HUES6 (cell line): ENCODE measurements at regions not wholly inside any gene's neighbourhood (a gene's known extent, or its start where the extent isn't known, plus 50 kb on each side); places are given as distances from the start of the nearest gene placed in this dataset.

Source experiments
- H3K27ac ChIP-seq: 2 replicates; pipeline ENCODE4 v1.7.0; 2013; ENCODE audit warnings: low read depth, mild to moderate bottlenecking, low read length, inconsistent platforms
- H3K27me3 ChIP-seq: 2 replicates; pipeline ENCODE4 v1.6.1; 2013; ENCODE audit warnings: low read length; ENCODE audit not compliant: control insufficient read depth, insufficient read depth
- H3K36me3 ChIP-seq: 2 replicates; pipeline ENCODE4 v1.6.1; 2013; ENCODE audit warnings: low read length; ENCODE audit not compliant: control insufficient read depth, insufficient read depth
- H3K4me1 ChIP-seq: 2 replicates; pipeline ENCODE4 v1.6.1; 2013; ENCODE audit warnings: low read length; ENCODE audit not compliant: control insufficient read depth, insufficient read depth
- H3K4me3 ChIP-seq: 2 replicates; pipeline ENCODE4 v1.5.1; 2013; ENCODE audit warnings: low read depth, low read length
- H3K9ac ChIP-seq: one replicate; pipeline ENCODE4 v1.6.1; 2013; ENCODE audit warnings: mild to moderate bottlenecking, low read length
- H3K9me3 ChIP-seq: 2 replicates; pipeline ENCODE4 v1.6.1; 2013; ENCODE audit warnings: low read depth, low read length; ENCODE audit not compliant: control insufficient read depth, insufficient read depth

DNA sequence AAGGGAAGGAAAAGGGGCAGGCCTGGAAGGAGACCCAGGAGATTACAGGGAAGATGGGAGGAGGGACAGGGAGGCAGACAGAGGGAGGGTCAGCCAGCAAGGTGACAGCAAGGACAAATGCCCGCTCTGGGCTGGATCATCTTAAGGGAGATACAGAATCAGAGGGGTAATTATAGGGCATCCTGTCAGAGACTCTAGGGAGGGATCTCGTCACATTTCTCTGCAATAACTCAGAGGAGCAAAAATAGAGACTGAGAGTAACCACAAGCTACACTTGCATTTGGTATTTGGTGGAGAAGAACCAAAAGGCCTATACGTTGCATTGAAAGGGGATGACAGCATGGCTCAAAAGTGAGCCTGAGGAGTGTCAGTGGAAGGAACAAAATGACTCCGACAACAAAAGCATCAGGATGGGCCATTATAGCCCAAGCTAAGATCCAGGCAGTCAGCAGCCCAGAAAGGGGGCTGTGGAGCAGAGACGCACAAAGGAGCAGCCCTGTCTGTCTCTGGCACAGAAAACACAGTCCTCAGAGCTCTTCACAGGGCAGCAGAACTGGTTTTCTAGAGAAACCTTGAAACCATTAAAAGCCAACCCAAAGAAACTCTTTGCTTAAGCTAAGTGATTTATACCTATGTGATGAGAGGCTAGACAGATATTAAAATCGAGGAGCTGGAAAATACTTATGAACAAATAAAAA is 430.2 kb upstream of the VSTM2A start:
- H3K36me3 ChIP-seq: no peaks in the 10 kb centered on the region
- H3K27ac ChIP-seq: no peak overlapping the region
- no peak overlapping the region for H3K9ac ChIP-seq
- no peaks in the 10 kb centered on the region for H3K9me3 ChIP-seq
- H3K27me3 ChIP-seq: no peaks in the 10 kb centered on the region
- peaks cover under 1% of the 10 kb centered on the region; the same call in 1 of the 2 replicates for H3K4me1 ChIP-seq
- no peak overlapping the region for H3K4me3 ChIP-seq

DNA sequence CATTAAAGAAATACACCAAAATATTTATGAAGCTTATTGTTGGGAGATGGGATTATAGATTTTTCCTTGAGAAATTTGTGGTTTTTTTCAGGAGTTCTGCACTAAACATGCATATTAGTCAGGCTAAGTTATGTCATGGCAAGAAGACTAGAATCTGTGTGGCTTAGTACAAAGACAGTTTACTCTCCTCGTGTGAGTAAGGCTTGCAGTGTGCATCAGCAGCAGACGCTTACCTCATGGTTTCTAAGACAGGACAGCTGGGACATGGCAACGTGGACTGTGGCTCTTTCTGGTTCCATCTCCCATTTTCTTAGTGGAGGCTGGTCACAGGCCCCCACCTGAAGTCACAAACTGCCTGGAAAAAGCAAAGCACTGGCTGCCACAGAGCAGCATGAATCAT is 429.6 kb upstream of the VSTM2A start:
- no peak overlapping the region for H3K9ac ChIP-seq
- no peaks in the 10 kb centered on the region for H3K36me3 ChIP-seq
- no peaks in the 10 kb centered on the region for H3K9me3 ChIP-seq
- H3K4me3 ChIP-seq: no peak overlapping the region
- H3K4me1 ChIP-seq: no peaks in the 10 kb centered on the region
- H3K27me3 ChIP-seq: no peaks in the 10 kb centered on the region
- H3K27ac ChIP-seq: no peak overlapping the region

DNA sequence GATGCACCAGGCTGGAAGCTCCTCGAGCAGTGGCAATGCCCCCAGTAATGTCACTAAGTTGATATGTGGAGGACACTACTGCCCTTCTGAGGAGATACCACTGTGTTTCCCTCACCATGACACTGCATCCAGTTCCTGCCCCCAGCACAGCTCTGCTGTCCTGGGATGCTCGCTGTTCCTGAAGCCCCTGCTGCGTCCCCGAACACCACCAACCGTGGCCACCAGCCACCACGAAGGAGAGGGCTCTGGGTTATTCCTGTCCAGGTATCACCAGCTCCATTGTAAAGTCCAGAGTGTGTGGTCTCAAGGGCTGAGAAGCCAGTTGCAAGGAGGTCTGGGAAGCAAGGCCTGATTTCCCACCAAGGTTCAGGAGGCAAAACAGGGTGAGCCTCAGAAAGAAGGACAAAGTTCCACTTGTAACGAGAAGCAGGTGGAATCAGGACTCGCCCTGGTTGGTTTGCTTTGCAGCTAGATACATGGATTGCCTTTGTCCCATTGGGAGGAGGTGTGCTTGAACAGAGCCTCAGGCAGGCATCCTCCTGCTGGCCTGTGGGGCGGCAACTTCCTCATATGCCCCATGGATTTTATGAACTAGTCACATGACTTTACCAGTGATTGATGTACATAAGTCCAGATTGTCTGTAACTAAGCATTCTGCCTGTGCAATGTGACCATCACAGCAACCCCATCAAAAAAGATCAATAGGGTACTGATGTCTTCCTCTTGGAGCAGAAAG is 427.0 kb upstream of the VSTM2A start:
- Histone ChIP-seq H3K27ac (no peak overlapping the region), H3K9me3 (no peaks in the 10 kb centered on the region), H3K4me1 (no peaks in the 10 kb centered on the region), H3K36me3 (no peaks in the 10 kb centered on the region), H3K27me3 (no peaks in the 10 kb centered on the region), H3K4me3 (no peak overlapping the region), H3K9ac (no peak overlapping the region)

DNA sequence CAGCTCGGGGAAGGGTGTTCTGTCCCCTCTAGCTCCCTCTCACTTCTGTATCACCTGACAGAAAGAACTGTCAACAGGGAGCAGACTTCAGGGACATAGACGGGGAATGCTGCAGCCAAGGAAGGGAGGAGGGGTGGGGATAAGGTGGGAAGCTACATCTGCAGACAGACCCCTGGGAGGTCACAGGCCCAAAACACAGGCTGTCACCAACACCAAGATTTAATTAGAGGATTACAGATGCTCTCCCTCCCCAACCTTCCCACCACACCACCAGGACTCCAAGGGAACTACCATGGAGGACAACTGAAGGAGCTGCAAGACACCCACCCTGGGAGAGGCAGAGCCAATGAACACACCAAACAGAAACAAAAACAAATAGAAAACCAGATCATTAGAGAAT is 425.2 kb upstream of the VSTM2A start:
- Histone ChIP-seq H3K9ac (no peak overlapping the region), H3K27me3 (no peaks in the 10 kb centered on the region), H3K27ac (no peak overlapping the region), H3K9me3 (no peaks in the 10 kb centered on the region), H3K4me3 (no peak overlapping the region), H3K4me1 (no peaks in the 10 kb centered on the region), H3K36me3 (no peaks in the 10 kb centered on the region)

DNA sequence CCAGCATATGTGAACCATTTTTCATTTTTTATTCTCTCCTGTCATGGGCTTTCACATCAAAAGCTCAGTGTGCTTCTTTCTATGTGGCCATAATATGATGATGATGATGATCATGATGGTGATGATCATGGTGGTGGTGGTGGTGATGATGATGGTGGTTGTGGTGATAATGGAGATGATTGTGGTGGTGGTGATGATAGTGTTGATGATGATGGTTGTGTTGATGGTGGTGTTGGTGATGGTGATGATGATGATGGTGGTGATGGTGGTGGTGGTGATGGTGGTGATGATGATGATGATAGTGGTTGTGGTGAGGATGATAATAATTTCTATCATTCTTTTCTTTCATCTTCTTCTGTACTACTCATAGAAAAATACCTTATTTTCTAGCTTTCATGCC is 413.1 kb upstream of the VSTM2A start:
- Histone ChIP-seq H3K27me3 (no peaks in the 10 kb centered on the region), H3K27ac (no peak overlapping the region), H3K4me1 (no peaks in the 10 kb centered on the region), H3K9ac (no peak overlapping the region), H3K36me3 (no peaks in the 10 kb centered on the region), H3K9me3 (0 out of 2 replicates have a peak, but pooled peaks cover 5% of the 10 kb centered on the region), H3K4me3 (no peak overlapping the region)

DNA sequence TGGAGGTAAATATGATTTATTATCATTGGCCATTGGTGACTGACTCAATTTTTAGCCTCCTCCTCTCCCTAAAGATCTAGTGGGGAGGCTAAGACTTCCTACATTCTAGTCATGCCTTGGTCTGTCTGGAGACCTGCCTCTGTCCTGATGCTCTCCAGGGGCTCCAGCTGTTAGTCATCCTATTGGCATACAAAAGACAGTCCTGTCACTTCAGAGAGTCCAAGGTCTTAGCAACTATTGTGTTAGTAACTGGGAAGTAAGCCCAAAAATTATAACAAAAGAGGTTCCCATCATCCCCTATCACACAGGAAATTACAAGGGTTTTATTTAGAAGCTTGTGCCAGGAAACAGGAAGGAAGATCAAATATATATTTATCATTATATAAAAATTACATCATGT is 400.6 kb upstream of the VSTM2A start:
- Histone ChIP-seq H3K4me1 (no peaks in the 10 kb centered on the region; the same call in 1 of the 2 replicates), H3K9me3 (no peaks in the 10 kb centered on the region), H3K36me3 (no peaks in the 10 kb centered on the region), H3K27ac (no peak overlapping the region), H3K4me3 (no peak overlapping the region), H3K9ac (no peak overlapping the region), H3K27me3 (no peaks in the 10 kb centered on the region)

DNA sequence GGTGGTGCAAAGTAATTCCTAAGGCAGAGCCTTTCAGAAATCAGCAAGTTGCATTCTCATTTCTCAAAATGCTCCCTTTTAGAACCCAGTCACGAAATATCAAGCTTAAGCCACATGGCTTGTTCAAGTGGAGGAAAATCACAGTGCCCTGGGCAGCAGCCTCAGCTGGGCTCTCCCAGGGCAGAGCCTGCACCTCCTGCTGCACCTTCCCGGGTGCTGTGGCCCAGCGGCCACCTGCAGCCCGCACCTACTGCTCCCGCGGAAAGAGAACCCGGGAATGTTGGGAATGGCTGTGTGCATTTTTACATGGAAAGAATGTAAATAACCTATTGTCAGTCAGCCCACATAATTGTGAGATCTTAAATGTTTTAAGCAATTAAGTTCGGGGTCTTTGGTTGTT is 396.5 kb upstream of the VSTM2A start:
- H3K4me3 ChIP-seq: no peak overlapping the region
- H3K27ac ChIP-seq: no peak overlapping the region
- no peaks in the 10 kb centered on the region for H3K36me3 ChIP-seq
- no peaks in the 10 kb centered on the region for H3K9me3 ChIP-seq
- H3K9ac ChIP-seq: no peak overlapping the region
- H3K27me3 ChIP-seq: no peaks in the 10 kb centered on the region
- no peaks in the 10 kb centered on the region; the same call in 1 of the 2 replicates for H3K4me1 ChIP-seq

DNA sequence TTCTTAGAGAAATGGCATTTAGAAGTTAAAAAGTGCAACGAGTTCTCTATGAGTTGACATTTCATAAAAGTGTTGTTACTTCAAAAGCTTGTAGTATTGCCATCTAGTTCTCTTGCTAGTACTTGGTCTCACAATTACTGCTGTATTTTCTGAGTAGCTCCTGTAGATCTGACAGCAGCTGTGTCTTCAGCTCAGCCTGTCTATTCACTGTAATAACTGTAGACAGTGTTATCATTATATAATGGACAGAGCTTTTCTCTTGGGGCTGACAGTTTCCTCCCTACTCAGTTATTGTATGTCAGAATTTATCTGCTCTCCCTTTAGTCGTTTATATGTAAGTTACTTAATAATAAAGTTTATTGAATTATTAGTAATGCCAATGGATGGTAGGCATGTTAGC is 388.7 kb upstream of the VSTM2A start:
- Histone ChIP-seq H3K9ac (no peak overlapping the region), H3K4me1 (peaks cover 2% of the 10 kb centered on the region; the same call in 1 of the 2 replicates), H3K36me3 (no peaks in the 10 kb centered on the region), H3K4me3 (no peak overlapping the region), H3K27me3 (no peaks in the 10 kb centered on the region), H3K27ac (no peak overlapping the region), H3K9me3 (no peaks in the 10 kb centered on the region)

DNA sequence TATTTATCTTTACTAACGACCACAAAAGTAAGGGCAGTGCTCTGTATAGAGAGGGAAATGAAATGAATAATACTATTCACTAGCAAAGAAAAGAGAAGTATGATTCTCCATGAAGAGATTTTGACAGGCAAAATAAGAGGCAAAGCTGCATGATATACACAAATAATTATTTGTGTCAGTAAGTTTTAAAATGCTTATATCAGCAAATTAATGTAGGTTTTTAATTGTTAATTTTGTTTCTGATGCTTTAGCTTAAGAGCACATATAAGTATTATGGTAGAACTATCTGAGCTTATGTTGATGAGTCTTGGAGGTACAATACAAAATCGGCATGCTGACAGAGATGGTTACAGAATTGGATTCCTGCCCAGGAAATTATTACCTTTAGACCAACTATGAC is 383.1 kb upstream of the VSTM2A start:
- Histone ChIP-seq H3K9me3 (no peaks in the 10 kb centered on the region), H3K4me1 (peaks cover 12% of the 10 kb centered on the region; the same call in 1 of the 2 replicates), H3K4me3 (no peak overlapping the region)

DNA sequence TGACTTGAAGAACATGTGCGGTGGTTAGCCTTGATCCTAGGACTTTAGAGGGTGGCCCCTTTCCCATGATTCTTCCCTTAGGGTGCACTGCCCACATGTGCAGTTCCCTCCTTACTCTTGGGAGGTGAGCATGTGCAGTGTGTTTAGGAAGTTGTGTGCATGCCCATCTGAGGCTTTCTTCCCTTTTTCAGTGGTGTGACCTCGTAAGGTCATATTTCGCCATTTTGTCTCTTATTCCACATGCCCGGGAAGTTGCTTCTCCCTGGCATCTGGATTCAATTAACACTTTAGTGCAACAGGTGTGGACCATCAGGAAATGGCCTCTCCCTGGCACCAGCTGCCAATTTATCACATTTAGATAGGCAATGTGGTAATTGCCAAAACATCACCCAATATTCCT is 380.6 kb upstream of the VSTM2A start:
- Histone ChIP-seq H3K9me3 (0 out of 2 replicates have a peak, but pooled peaks cover 2% of the 10 kb centered on the region), H3K27me3 (no peaks in the 10 kb centered on the region), H3K9ac (no peak overlapping the region), H3K36me3 (no peaks in the 10 kb centered on the region), H3K4me1 (peaks cover 12% of the 10 kb centered on the region; the same call in 1 of the 2 replicates), H3K27ac (no peak overlapping the region), H3K4me3 (no peak overlapping the region)

More for the DNA sequence above, 383.1 kb upstream of the VSTM2A start:
- Histone ChIP-seq H3K27me3 (no peaks in the 10 kb centered on the region), H3K9ac (no peak overlapping the region), H3K36me3 (no peaks in the 10 kb centered on the region), H3K27ac (no peak overlapping the region)

DNA sequence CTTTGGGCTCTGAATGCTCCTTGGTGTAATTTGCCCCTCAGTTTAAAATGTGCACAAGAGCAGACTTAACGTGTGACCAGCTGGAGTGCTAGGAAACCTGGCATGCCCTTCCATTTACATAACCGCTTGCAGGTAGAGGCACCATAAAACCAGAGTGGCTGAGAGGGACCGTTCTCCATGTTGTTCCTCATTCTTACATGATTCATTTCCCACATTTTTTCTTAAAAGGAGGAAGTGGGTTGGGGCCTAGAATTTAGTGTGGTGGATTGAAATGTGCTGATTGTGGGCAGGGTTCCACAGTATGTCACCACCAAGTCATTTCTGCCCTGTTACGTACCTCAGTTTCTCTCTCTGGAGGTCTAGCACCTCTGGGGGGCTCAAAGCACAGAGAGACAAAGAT is 375.8 kb upstream of the VSTM2A start:
- Histone ChIP-seq H3K36me3 (no peaks in the 10 kb centered on the region), H3K4me1 (peaks cover 3% of the 10 kb centered on the region; the same call in 1 of the 2 replicates), H3K9me3 (0 out of 2 replicates have a peak, but pooled peaks cover 4% of the 10 kb centered on the region), H3K27me3 (no peaks in the 10 kb centered on the region), H3K27ac (no peak overlapping the region), H3K9ac (no peak overlapping the region), H3K4me3 (no peak overlapping the region)
